Activated CD8-positive, alpha-beta T cell treated with anti-CD3 and anti-CD28 coated beads for 36 hours (primary cell): ENCODE measurements at regions not wholly inside any gene's neighbourhood (a gene's known extent, or its start where the extent isn't known, plus 50 kb on each side); places are given as distances from the start of the nearest gene placed in this dataset.

Experiments used
- ATAC-seq: fragments of 200-7000 bp; cut with Tn5 transposase; one replicate; pipeline ENCODE4 v1.10.0; 2021; ENCODE audit warnings: mild to moderate bottlenecking, moderate library complexity
- CTCF ChIA-PET: fragments of 350-600 bp; sonication (Branson Sonifier 250); formaldehyde crosslinking; loops from one replicate; lab custom pipeline; 2021; ENCODE audit warnings: antibody characterized with exemption; lab: Charles Lee
- POLR2A ChIA-PET: fragments of 350-600 bp; sonication (Branson Sonifier 250); formaldehyde crosslinking; loops from one replicate; lab custom pipeline; 2021; ENCODE audit warnings: antibody characterized with exemption; lab: Charles Lee
- DNase-seq: peaks from one replicate; pipeline ENCODE4 v3.0.0-alpha.2; 2020
- H3K27ac Mint-ChIP-seq: one replicate; pipeline ENCODE4 v1.8.0; 2021; ENCODE audit warnings: mild to moderate bottlenecking, mixed read lengths
- H3K27me3 Mint-ChIP-seq: one replicate; pipeline ENCODE4 v1.8.0; 2021; ENCODE audit warnings: mixed read lengths
- H3K36me3 Mint-ChIP-seq: one replicate; pipeline ENCODE4 v1.8.0; 2021; ENCODE audit warnings: low read depth, mixed read lengths
- H3K4me1 Mint-ChIP-seq: one replicate; pipeline ENCODE4 v1.8.0; 2021; ENCODE audit warnings: low read depth, mixed read lengths
- H3K4me3 Mint-ChIP-seq: one replicate; pipeline ENCODE4 v1.8.0; 2021; ENCODE audit warnings: mild to moderate bottlenecking, moderate library complexity, mixed read lengths
- H3K9me3 Mint-ChIP-seq: one replicate; pipeline ENCODE4 v1.8.0; 2021; ENCODE audit warnings: mixed read lengths
- CTCF ChIP-seq: fragments of 200-600 bp; IDR thresholded peaks from one replicate; pipeline ENCODE4 v1.8.0; 2022; ENCODE audit warnings: antibody characterized with exemption, mild to moderate bottlenecking
- intact Hi-C: fragments of 100-400 bp; cut with micrococcal nuclease; formaldehyde crosslinking; loops from one replicate; pipeline ENCODE4 v1.10.0; 2022

- ChIA-PET POLR2A (no interaction called here), CTCF (interaction anchor here (1.1 kb wide), 1 partner anchor 506 kb away, joined by 3 read pairs; no protein-coding TSS in a partner anchor)
- H3K9me3 Mint-ChIP-seq, result no peaks in the 10 kb centered on the region
- ATAC-seq (no peak), DNase-seq (no peak)
- intact Hi-C loops, result no loop called here
- peaks cover 9% of the 10 kb centered on the region for H3K4me1 Mint-ChIP-seq
- H3K36me3 Mint-ChIP-seq, result no peaks in the 10 kb centered on the region
- no peak for TF ChIP-seq CTCF
- H3K27me3 Mint-ChIP-seq, result no peaks in the 10 kb centered on the region
- H3K27ac Mint-ChIP-seq, result no peak overlapping the region
- H3K4me3 Mint-ChIP-seq, result no peak overlapping the region
Observed at GRCh38 chr18:75158465-75159237, 50.3 kb downstream of the PTGR3 start.

GRCh38 chr18:75157851-75158250 is 51.1 kb downstream of the PTGR3 start:
- ChIA-PET POLR2A (no interaction called here), CTCF (interaction anchor here (1.1 kb wide), 1 partner anchor 505 kb away, joined by 3 read pairs; no protein-coding TSS in a partner anchor)
- Mint-ChIP-seq H3K27ac (no peak overlapping the region), H3K9me3 (no peaks in the 10 kb centered on the region), H3K4me1 (peaks cover 9% of the 10 kb centered on the region), H3K36me3 (no peaks in the 10 kb centered on the region), H3K4me3 (no peak overlapping the region), H3K27me3 (no peaks in the 10 kb centered on the region)
- intact Hi-C loops, result no loop called here
- no peak for TF ChIP-seq CTCF
- DNase-seq (no peak), ATAC-seq (no peak)

- no peaks in the 10 kb centered on the region for H3K27me3 Mint-ChIP-seq
- H3K36me3 Mint-ChIP-seq, result no peaks in the 10 kb centered on the region
- DNase-seq (no peak), ATAC-seq (no peak)
- POLR2A ChIA-PET, result no interaction called here
- no peak overlapping the region for H3K4me3 Mint-ChIP-seq
- CTCF ChIA-PET, result interaction anchor here (1.1 kb wide), 1 partner anchor 504 kb away, joined by 3 read pairs; no protein-coding TSS in a partner anchor
- H3K9me3 Mint-ChIP-seq, result peaks cover under 1% of the 10 kb centered on the region
- no peak overlapping the region for H3K27ac Mint-ChIP-seq
- TF ChIP-seq CTCF, result no peak
- peaks cover 9% of the 10 kb centered on the region for H3K4me1 Mint-ChIP-seq
- intact Hi-C loops, result no loop called here
Observed at GRCh38 chr18:75157381-75157780, 51.6 kb downstream of the PTGR3 start.

GRCh38 chr18:75156831-75157230 is 52.1 kb downstream of the PTGR3 start:
- ChIA-PET POLR2A (no interaction called here), CTCF (no interaction called here)
- Mint-ChIP-seq H3K4me1 (peaks cover 6% of the 10 kb centered on the region), H3K27ac (no peak overlapping the region), H3K4me3 (no peak overlapping the region), H3K36me3 (no peaks in the 10 kb centered on the region), H3K9me3 (peaks cover 6% of the 10 kb centered on the region), H3K27me3 (no peaks in the 10 kb centered on the region)
- no peak for DNase-seq
- ATAC-seq, result no peak
- intact Hi-C loops, result no loop called here
- no peak for TF ChIP-seq CTCF

- Mint-ChIP-seq H3K4me1 (peaks cover under 1% of the 10 kb centered on the region), H3K27me3 (no peaks in the 10 kb centered on the region), H3K36me3 (no peaks in the 10 kb centered on the region), H3K4me3 (no peak overlapping the region), H3K27ac (no peak overlapping the region), H3K9me3 (peaks cover 8% of the 10 kb centered on the region)
- CTCF ChIA-PET, result no interaction called here
- TF ChIP-seq CTCF, result no peak
- ATAC-seq, result no peak
- no peak for DNase-seq
- intact Hi-C loops, result no loop called here
- POLR2A ChIA-PET, result no interaction called here
Observed at GRCh38 chr18:75156139-75156750, 52.7 kb downstream of the PTGR3 start.
